NCI-H2107 treated with DMSO at 0.1 percent for 48 hours (cell line): ENCODE measurements at regions not wholly inside any gene's neighbourhood (a gene's known extent, or its start where the extent isn't known, plus 50 kb on each side); places are given as distances from the start of the nearest gene placed in this dataset.
"Not testable (repeated sequence)": the region's sequence is repeated elsewhere in the genome, so short reads cannot be mapped to it uniquely, and the experiment has no call there.

ENCODE experiments used
- DNase-seq: peaks from one replicate; lab custom pipeline; 2025; ENCODE audit not compliant: unreplicated experiment; lab: John Stamatoyannopoulos, UW

GRCh38 chr5:42868417-42868816 is 56.7 kb upstream of the SELENOP start:
- not testable (repeated sequence) for DNase-seq

- DNase-seq: not testable (repeated sequence)
Measured at GRCh38 chr5:42864749-42865148, 53.1 kb upstream of the SELENOP start.
